NOMO-1 (cell line): ENCODE measurements at regions not wholly inside any gene's neighbourhood (a gene's known extent, or its start where the extent isn't known, plus 50 kb on each side); places are given as distances from the start of the nearest gene placed in this dataset.

Experiments used
- DNase-seq, 2 experiments: peaks; one replicate each; lab custom pipeline; 2025; ENCODE audit not compliant: unreplicated experiment in 2 of 2; lab: John Stamatoyannopoulos, UW

DNA sequence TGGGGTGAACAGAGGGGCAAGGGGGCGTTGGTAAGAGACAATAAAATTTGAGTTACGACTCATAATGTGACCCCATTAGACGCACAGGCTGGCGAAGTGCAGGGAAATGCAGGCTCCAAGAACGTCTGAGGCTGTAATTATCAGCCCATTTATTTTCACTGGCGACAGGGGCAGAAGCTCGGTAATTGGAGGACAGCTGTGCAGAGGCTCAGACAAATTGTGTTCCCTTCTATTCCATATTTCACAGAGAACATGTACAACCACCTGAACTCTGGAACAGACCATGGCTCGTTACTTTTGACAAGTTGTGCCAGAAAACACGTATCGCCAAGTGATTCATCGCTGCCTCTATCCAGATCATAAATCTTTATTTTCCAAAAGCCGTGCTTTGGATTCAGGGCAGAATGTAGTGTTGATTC lies 137.3 kb upstream of the FRMD4A start:
- DNase-seq, result no peak

DNA sequence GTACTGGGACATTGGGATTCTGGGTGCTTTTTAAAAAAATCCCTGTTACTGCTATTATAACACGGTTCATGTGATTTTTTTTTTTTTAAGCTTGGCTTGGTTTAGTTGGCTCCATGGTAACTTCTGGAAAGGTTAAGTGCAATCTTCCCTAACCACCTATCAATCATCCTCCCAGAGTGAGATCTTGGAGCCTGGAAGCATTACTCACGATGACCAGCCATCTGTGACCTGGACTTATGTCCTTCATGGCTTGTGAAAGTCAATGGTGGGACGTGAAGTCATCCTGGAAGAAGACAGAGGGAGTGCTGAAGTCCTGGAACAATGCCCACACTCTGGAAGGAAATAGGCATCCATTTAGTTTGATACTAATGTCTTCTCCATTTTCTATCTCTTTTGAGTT lies 135.5 kb upstream of the FRMD4A start:
- no peak for DNase-seq

DNA sequence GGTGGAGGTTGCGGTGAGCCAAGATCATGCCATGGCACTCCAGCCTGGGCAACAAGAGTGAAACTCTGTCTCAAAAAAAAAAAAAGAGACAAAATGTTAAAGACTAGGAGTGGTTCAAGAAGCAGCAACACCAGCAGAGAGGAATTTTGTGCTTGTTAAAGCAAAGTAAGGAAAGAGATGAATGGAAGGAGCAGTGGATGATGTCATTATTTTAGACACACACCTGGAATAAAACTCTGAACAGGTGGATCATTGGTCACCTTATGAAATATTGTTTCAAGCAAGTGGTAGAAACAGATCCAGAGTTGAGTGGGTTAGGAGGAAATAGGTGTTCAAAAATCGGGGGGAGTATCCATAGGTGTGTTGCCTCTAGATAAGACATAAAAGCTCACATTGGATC lies 129.7 kb upstream of the FRMD4A start:
- DNase-seq, result no peak

DNA sequence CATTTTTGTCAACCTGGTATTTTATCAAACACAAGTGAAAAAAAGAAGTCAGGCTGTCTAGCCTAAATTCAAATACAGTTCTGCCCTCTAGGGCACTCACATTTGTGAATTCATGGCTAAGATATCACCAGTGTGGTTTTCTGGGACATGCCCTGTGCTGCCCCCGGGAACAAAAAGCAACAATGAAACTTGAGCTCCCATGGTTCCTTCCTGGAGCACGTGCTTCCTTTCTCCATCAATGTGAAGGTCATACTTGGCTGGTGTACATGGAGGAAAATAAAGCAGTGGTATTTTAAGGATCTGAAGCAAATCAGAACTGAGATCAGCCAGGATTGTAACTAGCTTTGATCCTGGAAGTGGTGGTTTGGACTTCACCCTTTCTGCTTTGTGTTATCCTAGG lies 128.9 kb upstream of the FRMD4A start:
- DNase-seq, result no peak

DNA sequence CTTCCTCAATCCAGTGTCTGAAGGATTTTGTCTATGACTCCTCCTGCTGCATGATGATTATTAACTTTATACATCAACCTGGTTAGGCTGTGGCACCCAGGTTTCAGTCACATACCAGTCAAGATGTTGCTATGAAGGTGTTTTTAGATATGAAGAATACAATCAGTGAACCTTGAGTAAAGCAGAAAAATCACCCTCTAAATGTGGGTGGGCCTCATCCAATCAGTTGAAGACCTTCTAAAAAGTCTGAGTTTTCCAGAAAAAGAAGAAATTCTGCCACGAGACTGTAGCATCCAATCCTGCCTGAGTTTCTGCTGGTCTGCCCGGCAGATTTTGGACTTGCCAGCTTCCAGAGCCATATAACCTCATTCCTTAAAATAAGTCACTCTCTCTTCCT lies 126.1 kb upstream of the FRMD4A start:
- DNase-seq, result no peak

DNA sequence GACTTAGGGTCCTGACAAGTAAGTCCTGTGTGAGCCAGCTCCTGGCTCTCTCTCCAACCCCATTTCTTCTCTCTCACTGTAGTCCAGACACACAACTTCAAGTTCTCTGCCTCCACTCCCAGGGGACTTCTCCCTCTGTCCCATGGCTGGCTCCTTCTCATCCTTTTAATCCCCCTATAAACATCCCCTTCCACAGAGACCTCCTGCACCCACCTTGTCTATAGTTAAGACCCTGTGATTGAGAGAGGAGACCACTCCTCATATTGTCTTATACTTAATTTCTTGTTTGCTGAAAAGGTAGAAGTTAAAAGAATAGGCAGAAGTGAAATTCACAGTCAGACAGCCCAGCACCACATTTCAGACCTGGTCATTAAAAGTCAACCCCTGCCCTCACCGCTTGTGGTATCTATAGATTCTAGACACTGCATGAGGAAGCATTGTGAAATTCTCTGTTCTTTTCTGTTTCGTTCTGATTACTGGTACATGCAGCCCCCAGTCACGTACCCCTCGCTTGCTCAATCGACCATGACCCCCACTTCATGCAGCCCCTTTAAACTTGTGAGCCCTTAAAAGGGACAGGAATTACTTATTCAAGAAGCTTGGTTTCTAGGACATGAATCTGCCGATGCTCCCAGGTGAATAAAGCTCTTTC lies 125.6 kb upstream of the FRMD4A start:
- peak; percentile 39 to 74 for DNase-seq

DNA sequence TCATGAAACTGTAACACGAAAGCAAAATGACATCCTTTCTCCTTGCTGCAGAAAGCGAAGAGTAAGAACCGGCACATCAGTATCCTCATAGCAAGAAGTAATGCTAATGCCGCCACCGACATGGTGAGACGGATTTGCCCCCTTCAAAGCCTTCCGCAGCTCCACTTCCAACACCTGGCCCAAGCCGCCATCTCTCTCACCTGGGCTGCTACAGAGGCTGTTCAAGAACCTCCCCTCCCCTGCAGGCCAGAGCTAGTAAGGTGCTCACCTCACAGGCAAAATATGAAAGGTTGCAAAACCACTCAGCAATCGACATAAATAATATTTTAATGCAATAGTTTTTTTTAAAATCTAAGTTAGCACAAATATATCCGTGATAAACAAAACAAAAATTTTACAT lies 123.9 kb upstream of the FRMD4A start:
- no peak for DNase-seq

DNA sequence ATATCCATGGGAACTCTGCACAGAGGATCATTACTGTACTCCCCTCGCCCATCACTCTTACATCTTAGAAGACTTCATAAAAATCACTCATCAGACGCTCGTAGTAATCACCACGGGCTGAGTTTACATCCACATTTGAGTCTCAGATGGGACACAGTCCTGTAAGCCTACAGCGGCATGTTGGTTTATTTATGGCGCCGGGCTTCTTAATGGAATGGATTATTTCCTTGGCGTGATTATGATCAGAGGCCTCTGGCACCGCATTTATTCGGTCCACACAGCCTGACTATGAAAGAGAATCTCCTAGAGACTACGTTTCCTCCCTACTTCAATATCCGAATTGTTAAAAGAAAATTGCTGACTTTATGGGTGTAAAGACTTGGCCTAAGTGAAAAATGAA lies 123.5 kb upstream of the FRMD4A start:
- no peak for DNase-seq

DNA sequence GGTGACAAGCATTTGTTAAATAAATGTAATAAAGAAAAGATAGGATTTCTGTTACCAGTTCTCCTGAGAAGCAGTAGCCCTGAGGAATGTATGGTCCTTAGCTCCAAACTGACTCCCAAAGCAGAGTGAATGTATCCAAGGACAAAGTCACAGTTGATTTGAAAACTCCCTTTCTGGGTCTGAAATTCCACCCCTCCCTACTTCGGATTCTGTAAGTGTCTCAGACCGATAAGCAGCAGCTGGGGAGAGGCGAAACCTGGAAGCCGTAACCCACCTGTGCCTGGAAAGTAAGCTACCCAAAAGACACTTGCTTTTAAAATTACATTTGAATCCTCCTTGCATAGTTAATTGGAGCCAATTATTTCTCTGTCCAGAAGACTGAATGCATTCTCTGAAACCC lies 122.9 kb upstream of the FRMD4A start:
- DNase-seq, result no peak

DNA sequence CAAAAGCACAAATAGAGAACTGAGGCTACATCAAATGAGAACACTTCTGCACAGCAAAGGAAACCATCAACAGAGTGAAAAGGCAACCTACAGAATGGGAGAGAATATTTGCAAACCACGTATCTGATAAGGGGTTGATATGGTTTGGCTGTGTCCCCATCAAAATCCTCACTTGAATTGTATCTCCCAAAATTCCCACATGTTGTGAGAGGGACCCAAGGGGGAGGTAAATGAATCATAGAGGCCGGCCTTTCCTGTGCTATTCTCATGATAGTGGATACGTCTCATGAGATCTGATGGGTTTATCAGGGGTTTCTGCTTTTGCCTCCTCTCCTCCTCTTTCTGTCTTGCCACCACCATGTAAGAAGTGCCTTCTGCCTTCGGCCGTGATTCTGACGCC lies 120.6 kb upstream of the FRMD4A start:
- no peak for DNase-seq

DNA sequence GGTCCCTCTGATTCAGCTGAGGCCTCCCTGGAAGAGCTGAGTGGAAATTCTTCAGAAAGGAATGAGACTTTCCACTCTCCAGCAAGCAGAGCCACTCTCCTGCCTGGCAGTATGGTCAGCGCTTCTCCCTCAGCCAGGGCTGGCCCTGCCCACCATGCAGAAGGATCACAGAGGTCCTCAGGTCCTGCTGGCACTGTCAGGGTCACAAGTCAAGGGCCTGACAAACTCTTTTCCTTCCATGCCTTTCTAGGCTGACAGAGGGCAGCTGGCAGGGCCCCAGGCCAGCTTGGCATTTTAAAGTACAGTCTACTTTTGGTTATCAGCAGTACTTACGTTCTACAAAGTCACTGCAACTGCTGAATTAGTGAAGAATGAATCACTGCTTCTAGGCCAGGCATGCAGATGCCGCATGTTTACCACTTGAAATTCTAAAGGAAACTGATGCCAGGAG lies 119.3 kb upstream of the FRMD4A start:
- DNase-seq, result no peak

DNA sequence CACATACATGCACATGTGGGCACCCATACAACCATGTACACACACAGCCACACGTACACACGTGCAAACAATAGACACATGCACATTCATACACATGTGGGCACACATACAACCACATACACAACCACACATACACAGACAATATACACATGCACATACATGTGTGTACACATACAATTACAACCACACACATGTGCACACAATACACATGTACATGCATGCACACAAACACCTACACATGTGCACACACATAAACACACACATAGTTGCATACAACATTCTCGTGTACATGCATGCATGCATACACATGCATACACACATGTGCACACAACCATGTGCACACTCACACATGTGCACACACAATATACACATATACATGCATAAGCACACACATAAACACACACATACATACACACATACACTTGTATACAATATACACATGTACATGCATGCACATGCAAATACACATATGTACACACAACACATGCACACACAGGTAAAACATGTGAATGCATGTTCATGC lies 118.6 kb upstream of the FRMD4A start:
- DNase-seq, result no peak

DNA sequence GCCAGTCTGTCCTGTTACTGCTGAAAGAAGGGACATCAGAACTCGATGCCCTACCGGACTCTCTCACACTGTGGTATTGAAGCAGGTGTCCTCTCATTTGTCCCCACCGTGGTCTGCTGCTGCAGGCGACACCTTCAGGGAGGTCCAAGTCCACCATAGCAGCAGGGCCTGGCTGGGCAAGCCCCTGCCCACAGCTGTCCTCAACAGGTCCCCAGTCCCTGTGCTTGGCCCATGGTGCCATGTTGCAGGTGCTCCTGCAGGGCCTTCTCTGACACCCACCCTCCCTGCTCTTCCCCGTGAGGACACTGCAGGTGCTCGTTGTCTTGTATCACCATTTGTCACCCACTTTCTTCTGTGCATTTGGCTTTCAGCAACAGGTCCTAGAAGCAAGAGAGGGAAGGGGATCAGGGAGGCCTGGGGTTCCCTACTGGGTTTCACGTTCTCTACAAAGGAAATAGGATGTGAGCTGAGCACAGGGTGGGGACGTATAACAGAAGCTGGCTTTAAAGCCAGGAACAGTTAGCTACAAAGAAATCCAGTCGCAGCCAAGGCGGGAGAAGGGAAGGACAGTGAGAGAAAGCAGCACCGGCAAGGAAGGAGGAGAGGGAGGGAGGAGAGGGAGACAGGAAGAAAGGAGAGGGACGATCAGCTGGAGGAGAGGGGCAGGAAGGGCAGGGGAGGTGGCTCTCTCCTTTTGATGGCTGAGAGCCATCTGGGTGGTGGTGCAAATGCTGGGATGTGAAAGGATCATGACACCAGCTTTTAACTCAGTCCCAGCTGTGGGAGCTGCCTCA lies 117.7 kb upstream of the FRMD4A start:
- DNase-seq, result no peak

DNA sequence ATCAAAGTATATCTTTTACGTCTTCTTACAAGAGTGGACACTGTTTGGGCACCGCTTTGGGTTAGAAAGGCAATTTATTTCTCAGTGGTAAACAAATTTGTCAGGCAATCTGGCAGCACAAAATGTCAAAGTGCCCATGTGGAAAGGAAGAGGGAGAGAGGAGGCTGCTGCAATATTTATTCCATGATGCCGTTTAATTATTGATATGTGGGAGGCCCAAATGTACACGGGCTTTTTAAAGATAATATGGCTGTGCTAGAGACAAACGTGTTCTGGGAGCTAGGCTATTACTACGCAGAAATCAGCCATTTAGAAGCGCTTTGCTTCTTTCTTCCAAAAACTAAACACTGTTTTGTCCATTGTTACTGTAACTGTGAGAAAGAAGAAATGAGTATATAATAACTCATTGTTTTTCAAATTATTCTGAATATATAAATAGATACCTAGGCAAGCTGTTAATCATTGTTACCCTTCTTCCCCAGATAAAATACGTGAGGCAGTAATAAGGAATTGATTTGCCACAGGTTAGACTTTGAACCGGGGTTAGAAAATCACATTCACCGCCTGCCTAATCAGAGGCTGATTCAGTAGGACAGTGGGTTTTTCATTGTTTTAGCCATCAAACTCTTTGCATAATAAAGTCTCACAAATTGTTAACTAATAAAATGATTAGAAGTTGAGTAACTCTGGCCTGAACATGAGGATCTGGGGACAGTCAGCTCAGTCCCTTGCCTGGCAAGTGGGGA lies 116.5 kb upstream of the FRMD4A start:
- no peak for DNase-seq

DNA sequence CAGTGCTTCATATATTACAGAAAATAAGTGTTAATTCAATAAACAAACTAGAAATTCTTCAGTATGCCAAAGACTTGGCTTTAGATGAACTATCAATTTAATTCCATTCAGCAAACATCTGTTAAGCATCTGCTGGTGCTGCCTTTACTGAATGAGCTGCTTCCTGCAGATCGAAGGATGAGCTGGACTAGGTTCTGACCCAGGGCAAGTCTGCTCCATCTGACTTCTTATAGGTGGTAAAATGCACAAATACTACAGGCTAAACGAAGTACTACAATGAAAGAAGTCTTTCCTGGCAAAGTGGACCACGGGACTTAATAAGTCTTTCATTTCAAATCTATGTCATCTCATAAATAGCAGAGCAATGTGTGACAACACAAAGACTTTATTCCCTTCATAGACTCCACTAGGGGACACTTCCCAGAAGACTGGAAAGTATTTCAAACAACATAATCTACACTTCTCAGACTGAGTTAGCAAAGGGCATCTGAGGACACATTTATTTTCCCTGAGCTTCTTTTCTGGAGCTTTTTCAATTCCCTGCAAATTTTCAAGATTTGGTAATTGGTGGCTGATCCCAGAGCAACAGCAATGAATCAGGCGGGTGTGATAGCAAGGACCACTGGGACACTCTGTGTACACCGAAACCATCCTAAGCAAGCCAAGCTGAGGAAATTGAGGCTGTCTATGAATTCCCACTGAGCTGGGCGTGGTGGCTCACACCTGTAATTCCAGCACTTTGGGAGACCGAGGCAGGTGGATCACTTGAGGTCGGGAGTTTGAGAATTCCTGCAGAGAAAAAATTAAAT lies 108.9 kb upstream of the FRMD4A start:
- no peak for DNase-seq

DNA sequence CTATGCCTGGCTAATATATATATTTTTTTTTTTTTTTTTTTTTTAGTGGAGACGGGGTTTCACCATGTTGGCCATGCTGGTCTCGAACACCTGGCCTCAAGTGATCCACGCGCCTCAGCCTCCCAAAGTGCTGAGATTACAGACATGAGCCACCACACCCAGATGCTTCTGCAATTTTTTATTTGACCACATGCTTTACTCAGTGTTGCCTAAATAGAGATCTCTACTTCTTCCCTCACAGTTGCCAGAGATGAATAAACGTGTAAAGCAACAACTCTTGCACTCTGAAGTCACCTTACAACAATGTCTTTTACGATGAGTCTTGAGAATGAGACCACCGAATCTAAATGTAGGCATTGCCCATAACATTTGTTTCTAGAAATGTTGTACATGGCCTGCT lies 107.9 kb upstream of the FRMD4A start:
- no peak for DNase-seq

DNA sequence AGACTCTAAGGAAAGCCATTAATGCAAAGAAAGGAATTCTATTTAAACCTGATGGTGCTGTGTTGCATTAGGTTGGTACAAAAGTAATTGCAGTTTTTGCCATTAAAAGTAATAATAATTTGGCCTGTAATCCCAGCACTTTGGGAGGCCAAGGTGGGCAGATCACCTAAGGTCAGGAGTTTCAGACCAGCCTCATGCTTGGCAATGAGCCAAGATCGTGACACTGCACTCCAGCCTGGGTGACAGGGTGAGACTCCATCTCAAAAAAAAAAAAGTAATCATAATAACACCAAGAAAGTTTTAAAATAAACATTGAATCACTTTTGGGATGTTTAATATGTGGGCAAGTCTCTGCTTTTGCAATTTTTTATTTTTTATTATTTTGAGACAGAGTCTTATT lies 107.3 kb upstream of the FRMD4A start:
- DNase-seq, result no peak

DNA sequence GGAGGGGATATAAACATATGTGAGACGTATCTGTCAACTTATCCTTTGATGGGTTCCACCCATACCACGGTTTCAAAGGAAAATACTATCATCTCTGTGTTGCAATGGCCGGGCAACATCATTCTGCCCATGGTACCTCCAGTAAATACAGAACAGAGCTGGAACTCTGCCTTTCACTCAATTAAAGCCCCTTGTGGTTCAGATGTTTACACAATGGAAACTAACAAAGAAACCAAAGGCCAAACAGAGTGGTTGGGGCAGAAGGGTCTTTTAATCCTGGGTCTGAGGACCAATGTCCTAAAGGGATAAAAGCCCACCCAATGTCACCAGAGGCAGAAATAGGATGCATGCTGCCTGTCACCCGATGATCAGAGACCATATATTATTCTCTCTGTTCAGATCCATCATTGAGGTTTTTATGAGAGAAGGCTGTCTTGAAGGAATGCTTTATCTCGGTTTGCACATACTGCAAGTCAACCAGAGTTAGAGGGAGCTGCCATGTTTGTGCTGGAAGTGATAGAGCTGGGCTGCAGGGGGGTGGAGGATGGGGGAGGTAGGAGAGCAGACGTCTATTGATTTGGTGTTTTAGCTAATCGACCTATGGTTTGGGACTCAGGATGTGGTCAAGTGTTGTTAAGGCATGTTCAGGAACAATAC lies 105.4 kb upstream of the FRMD4A start:
- DNase-seq, result no peak

DNA sequence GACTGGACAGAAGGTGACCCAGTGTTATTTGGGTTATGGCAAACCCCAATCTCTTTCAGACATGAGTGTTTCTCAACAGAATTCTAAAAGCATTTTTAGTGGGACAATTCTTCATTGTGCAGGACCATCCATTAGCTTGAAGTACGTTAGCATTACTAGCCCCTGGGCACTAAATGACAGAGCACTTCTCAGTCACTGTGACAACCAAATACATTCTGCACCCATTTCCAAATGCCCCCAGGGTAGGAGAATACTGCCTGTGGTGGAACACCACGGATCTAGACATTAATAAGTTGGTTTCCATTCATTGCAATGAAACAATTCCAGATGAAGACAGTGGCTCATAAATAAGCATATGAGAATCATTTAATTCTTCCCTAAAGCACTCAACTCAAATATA lies 102.4 kb upstream of the FRMD4A start:
- no peak for DNase-seq

DNA sequence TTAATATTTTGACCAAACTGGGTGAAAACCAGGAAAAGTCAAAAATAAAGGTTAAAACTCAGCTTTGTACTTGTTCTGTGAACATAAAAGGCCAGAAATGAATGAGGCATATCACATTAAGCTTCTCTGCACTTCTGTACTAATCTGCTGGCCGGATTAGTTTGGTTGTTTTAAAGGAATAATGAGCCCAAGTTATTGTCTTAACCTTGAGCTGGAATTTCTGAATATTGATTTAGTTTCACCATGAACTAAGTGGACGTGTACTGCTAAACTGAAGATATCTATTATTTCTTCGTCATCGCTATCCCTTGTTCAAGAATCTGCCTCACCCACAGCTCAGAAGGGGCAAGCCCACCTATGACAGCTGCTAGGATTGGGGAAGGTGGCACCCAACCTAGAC lies 101.1 kb upstream of the FRMD4A start:
- DNase-seq, result no peak
